ENCODE measurements at regions not wholly inside any gene's neighbourhood (a gene's known extent, or its start where the extent isn't known, plus 50 kb on each side); places are given as distances from the start of the nearest gene placed in this dataset.

- peak in 1 of 2 donors; percentile 18 for DNase-seq (ENCODE audit: low spot score in 2 of 2)
- H3K4me3 ChIP-seq (ENCODE audit: low read depth, poor library complexity, severe bottlenecking) = no peak overlapping the region
- intact Hi-C loops (cut with DNase I; ENCODE audit: low total_unique reads) = no loop called here
Measured at GRCh38 chr6:27078734-27079357, 168.7 kb upstream of the PRSS16 start.

GRCh38 chr6:27081188-27081587, 166.3 kb upstream of the PRSS16 start:
- no peak for DNase-seq (ENCODE audit: low spot score in 2 of 2)
- H3K4me3 ChIP-seq (ENCODE audit: low read depth, poor library complexity, severe bottlenecking) = no peak overlapping the region
- intact Hi-C loops (cut with DNase I; ENCODE audit: low total_unique reads) = loop anchor here (10.0 kb wide), 1 partner anchor 476 kb away; no protein-coding TSS in a partner anchor
- TF ChIP-seq CTCF (IDR thresholded peaks at IDR 0.05) (no peak), POLR2A (IDR thresholded peaks at IDR 0.05) (no peak)

More at GRCh38 chr6:27078734-27079357, 168.7 kb upstream of the PRSS16 start:
- WGBS, 2 donors = 0 to 1% methylated on average over 9 of the region's 9 CpGs
- TF ChIP-seq POLR2A (IDR thresholded peaks at IDR 0.05) (no peak), CTCF (IDR thresholded peaks at IDR 0.05) (peak in 1 of 3 donors; percentile 20)

GRCh38 chr6:27081931-27082330, 165.6 kb upstream of the PRSS16 start:
- no peak for DNase-seq (ENCODE audit: low spot score in 2 of 2)
- intact Hi-C loops (cut with DNase I; ENCODE audit: low total_unique reads) = loop anchor here (10.0 kb wide), 1 partner anchor 477 kb away; no protein-coding TSS in a partner anchor
- TF ChIP-seq CTCF (IDR thresholded peaks at IDR 0.05) (no peak), POLR2A (IDR thresholded peaks at IDR 0.05) (no peak)
- no peak overlapping the region for H3K4me3 ChIP-seq (ENCODE audit: low read depth, poor library complexity, severe bottlenecking)
- WGBS, 2 donors = 41 to 45% methylated on average over 2 of the region's 2 CpGs

GRCh38 chr6:27088068-27088467, 159.4 kb upstream of the PRSS16 start:
- no peak overlapping the region for H3K4me3 ChIP-seq (ENCODE audit: low read depth, poor library complexity, severe bottlenecking)
- TF ChIP-seq POLR2A (IDR thresholded peaks at IDR 0.05) (no peak), CTCF (IDR thresholded peaks at IDR 0.05) (no peak)
- no peak for DNase-seq (ENCODE audit: low spot score in 2 of 2)
- intact Hi-C loops (cut with DNase I; ENCODE audit: low total_unique reads) = loop anchor here (10.0 kb wide), 1 partner anchor 483 kb away; no protein-coding TSS in a partner anchor

- no peak for TF ChIP-seq CTCF (IDR thresholded peaks at IDR 0.05)
- TF ChIP-seq POLR2A (IDR thresholded peaks at IDR 0.05) = no peak
- 2% methylated on average over 27 of the region's 27 CpGs for WGBS, 2 donors
- intact Hi-C loops (cut with DNase I; ENCODE audit: low total_unique reads) = no loop called here
- H3K4me3 ChIP-seq (ENCODE audit: low read depth, poor library complexity, severe bottlenecking) = no peak overlapping the region
- no peak for DNase-seq (ENCODE audit: low spot score in 2 of 2)
Measured at GRCh38 chr6:27091661-27092315, 155.7 kb upstream of the PRSS16 start.
